ENCODE measurements at regions not wholly inside any gene's neighbourhood (a gene's known extent, or its start where the extent isn't known, plus 50 kb on each side); places are given as distances from the start of the nearest gene placed in this dataset.

GRCh38 chr2:83602753-83603152 is 856.3 kb downstream of the SUCLG1 start:
- TF ChIP-seq EZH2phosphoT487 (IDR thresholded peaks at IDR 0.05; ENCODE audit: borderline replicate concordance) (no peak), CTCF (conservative IDR thresholded peaks at IDR 0.05; ENCODE audit: low read length) (peak; percentile 72)

Measured in Loucy (cell line).